Bone marrow (tissue), 2 donors: ENCODE measurements at regions not wholly inside any gene's neighbourhood (a gene's known extent, or its start where the extent isn't known, plus 50 kb on each side); places are given as distances from the start of the nearest gene placed in this dataset.
"Not testable (repeated sequence)": the region's sequence is repeated elsewhere in the genome, so short reads cannot be mapped to it uniquely, and the experiment has no call there.

Experiments used
- DNase-seq, 2 donors: peaks; one replicate each; lab custom pipeline; 2025; lab: John Stamatoyannopoulos, UW

DNA sequence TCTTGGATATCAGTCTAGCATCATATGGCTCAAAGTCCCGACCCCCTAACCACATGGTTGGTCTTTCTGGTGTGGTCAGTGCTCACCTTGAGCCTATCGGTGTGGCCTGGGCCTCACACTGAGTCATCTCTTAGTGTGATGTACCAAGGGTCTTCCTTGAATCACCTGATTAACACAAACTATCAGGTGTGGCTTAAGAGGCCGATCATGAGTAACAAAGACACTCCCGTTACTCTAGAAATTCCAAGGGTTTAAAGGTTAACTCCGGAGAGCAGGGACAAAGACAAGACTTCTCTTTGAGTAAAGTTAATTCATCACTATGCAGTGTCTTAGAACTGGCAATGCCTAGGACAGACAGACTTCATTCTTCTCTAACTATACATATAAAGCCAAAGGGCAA, 52.3 kb upstream of the ARMC3 start:
- no peak for DNase-seq

GRCh38 chr10:22874189-22874854, 53.5 kb upstream of the ARMC3 start:
- no peak for DNase-seq

DNA sequence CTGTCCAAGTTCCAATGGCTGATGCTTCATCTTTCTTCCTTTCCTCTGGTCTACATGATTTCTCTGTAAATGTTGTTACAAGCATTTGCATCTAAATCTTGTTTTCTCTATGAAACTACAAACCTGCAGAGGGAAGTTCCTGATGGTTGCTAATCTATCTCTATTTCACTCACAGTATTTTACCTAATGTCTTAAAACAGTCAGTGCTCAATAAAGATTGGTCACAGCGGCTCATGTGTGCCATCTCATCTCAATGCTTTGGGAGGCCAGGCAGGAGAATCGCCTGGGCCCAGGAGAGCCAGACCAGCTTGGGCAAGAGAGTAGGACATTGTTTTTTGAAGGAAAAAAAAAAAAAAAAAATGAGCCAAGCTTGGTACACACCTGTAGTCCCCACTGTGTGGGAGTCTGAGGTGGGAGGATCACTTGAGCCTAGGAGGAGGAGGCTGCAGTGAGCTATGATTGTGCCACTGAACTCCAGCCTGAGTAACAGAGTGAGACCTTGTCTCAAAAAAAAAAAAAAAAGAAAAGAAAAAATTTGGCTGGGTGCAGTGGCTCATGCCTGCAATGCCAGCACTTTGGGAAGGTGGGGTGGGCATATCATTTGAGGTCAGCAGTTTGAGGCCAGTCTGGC, 71.3 kb upstream of the ARMC3 start:
- no peak for DNase-seq

- DNase-seq, result no peak
These were observed 72.9 kb upstream of the ARMC3 start for GRCh38 chr10:22854935-22855421.

DNA sequence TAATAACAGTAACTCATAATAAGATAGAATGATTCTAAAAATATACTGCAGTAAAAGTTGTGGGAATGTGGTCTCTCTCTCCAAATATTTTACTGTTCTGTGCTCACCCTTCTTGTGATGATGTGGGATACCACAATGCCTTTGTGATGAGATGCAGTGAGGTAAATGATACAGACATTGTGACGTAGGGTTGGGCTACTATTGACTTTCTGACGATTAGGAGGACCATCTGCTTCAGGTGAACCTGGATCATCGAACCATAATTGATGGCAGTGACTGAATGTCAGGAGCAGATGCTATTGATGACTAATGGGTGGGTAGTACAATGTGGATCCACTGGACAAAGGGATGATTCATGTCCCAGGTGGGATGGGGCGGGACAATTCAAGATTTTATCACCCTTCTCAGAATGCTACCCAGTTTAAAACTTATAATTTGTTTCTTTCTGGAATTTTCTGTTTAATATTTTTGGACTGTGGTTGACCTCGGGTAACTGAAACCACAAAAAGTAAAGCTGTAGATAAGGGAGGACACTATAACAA, 73.9 kb upstream of the ARMC3 start:
- DNase-seq, result no peak

DNA sequence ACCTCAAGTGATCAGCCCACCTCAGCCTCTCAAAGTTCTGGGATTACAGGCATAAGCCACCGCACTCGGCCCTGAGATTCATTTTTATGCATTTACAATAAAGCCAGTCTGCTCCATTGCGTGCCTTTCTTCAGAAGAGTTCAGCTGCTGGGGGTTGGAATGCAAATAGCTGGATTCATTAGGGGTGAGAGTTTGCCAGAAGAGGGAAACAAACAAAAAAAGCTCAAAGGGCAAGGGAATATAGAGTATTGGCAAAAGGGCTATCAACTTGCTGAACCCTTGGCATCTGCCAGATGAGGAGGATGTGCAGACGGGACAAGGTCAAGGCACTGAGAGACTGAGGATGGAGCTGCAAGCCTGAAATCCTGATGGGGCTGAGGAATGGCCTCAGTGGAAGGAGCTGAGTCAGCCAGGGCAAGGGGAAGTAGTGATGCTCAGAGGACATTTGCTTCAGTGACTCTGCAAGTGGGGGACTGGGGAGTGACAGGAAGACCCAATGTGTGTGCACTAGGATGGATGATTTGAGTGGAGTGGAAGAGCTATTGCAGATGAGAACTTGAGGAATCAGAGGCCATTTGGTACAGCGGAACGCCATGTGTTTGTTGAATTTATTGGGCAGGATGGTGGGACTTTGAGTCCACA, 75.0 kb upstream of the ARMC3 start:
- DNase-seq, result no peak

DNA sequence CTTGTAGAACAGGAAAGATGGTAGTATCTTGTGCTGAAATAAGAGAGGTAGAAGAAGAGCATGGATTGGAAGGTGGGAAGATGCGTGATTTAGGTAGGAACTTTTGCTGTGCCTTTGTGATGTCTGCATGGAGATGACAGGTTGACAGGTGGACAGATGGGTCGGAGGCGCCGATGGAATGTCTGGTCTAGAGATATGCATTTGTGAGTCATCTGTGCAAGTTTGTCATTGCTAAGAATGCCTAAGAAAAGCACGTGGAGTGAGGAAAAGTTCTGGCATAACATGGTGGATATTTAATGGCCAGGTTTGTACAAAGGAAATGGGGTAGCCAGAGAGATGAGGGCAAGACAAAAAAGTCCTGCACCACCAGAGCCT, 76.0 kb upstream of the ARMC3 start:
- DNase-seq, result no peak

- DNase-seq, result no peak
These were observed 77.3 kb upstream of the ARMC3 start for GRCh38 chr10:22850541-22850940.

- no peak for DNase-seq
These were observed 78.6 kb upstream of the ARMC3 start for GRCh38 chr10:22849077-22849805.

- DNase-seq, result no peak
These were observed 79.3 kb upstream of the ARMC3 start for GRCh38 chr10:22848509-22848908.

DNA sequence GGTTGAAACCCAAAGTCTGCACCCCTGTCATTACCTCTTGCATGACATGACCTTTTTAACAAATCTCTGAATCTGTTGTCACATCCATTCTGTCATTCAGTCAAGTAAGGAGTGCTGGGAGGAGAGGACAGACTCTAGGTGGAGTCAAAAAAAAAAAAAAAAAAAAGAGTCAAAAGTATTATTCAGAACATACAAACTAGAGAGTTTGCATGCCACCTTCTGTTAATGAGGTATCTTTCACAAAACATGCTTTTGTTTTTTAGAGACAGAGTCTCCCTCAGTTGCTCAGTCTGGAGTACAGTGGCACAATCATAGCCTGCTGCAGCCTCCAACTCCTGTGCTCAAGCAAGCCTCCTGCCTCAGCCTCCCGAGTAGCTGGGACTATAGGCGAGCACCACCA, 81.6 kb upstream of the ARMC3 start:
- DNase-seq, result no peak

GRCh38 chr10:22839639-22840038, 88.2 kb upstream of the ARMC3 start:
- DNase-seq, result no peak

DNA sequence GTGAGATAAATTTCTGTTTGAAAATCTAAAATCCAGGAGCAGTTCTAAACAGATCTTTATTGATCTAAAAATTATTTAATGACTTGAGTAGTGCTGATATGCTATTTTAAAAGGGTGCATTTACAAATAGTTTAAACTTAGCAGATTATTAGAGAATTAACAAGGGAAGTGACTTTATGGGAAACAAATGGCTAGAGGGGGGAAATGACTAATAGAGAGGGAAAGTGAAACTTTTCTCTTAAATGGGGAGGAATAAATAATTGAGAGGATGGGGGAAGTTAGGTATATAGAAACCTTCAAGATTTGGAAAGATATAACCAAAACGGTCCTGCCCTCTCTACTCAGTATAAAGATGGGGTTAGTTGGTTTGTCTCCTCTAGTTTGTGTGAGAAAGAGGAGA, 90.1 kb upstream of the ARMC3 start:
- DNase-seq, result no peak

DNA sequence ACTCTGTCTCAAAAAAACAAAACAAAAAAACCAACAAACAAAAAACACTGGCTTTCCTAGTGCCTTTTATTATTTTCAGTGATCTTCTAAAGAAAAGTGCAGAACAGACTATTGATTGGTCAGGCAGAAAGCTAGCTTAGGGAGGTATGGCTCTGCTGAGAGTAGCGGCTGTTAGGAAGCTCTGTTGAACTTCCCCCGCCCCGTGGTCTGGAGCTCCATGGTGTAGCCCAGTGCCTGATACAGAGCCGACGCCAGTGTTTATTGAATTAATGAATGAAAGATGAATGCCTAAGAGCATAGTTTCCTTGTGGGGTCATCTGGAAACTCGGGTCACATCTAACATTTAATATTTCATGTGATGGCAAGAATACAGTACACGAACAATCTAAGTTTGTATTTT, 90.5 kb upstream of the ARMC3 start:
- DNase-seq, result no peak

DNA sequence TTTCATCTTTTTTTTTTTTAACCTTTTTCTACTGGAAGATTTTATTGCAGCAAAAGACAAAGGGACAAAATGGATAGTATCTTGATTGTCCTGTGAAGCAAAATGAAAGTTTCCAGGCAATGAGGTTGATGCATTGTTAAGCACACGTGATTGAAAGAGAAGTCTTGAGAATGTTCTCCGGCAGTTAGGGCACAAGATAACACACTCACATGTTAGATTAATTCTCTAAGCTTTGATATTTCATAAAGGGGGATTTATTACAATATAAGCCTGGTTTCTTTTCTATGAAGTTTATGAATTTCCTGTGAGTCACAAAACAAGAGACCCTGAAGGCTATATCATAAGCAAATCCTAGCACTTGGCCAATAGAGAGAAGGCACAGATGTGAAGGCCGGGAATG, 93.4 kb upstream of the ARMC3 start:
- no peak for DNase-seq

GRCh38 chr10:22833781-22834180, 94.1 kb upstream of the ARMC3 start:
- DNase-seq, result no peak

- no peak for DNase-seq
These were observed 94.5 kb upstream of the ARMC3 start for GRCh38 chr10:22833353-22833752.

DNA sequence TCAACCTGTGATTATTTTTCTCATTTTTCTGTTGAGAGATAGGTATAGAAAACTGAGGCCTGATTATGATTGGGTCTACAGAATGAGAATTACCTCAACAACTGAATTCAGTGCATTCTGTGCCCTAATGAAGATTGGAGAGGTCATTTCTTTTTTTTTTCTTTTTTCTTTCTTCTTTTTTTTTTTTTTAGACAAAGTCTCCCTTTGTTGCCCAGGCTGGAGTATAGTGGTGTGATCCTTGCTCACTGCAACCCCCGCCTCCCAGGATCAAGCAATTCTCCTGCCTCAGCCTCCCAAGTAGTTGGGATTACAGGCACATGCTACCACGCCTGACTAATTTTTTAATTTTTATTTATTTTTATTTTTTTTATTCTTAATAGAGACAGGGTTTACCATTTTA, 95.0 kb upstream of the ARMC3 start:
- no peak for DNase-seq

- no peak for DNase-seq
These were observed 95.7 kb upstream of the ARMC3 start for GRCh38 chr10:22832066-22832602.

GRCh38 chr10:22831586-22831985, 96.3 kb upstream of the ARMC3 start:
- no peak for DNase-seq

GRCh38 chr10:22828712-22829111, 99.1 kb upstream of the ARMC3 start:
- not testable (repeated sequence) for DNase-seq

GRCh38 chr10:22825841-22826240, 102.0 kb upstream of the ARMC3 start:
- no peak for DNase-seq
